ENCODE measurements at regions not wholly inside any gene's neighbourhood (a gene's known extent, or its start where the extent isn't known, plus 50 kb on each side); places are given as distances from the start of the nearest gene placed in this dataset.

- intact Hi-C loops (cut with DNase I), result no loop called here
- Histone ChIP-seq H3K4me3 (no peak overlapping the region), H3K36me3 (ENCODE audit: insufficient read depth in 1 of 2, low read depth in 1 of 2) (no peaks in the 10 kb centered on the region), H3K27me3 (ENCODE audit: insufficient read depth in 3 of 3, low read length in 2 of 3) (no peaks in the 10 kb centered on the region), H3K27ac (no peak overlapping the region), H3K9me3 (no peaks in the 10 kb centered on the region), H3K4me1 (no peaks in the 10 kb centered on the region)
- no peak for ATAC-seq
- 63 to 72% (median 64%) methylated on average over 2 of the region's 2 CpGs for WGBS, 3 donors
- no peak for DNase-seq
- TF ChIP-seq CTCF (IDR thresholded peaks at IDR 0.05), result no peak
Observed at GRCh38 chr3:104878395-104878794, 488.3 kb upstream of the ALCAM start.

GRCh38 chr3:104879919-104880318, 486.8 kb upstream of the ALCAM start:
- Histone ChIP-seq H3K27ac (no peak overlapping the region), H3K4me3 (no peak overlapping the region), H3K9me3 (no peaks in the 10 kb centered on the region), H3K27me3 (ENCODE audit: insufficient read depth in 3 of 3, low read length in 2 of 3) (no peaks in the 10 kb centered on the region), H3K4me1 (no peaks in the 10 kb centered on the region), H3K36me3 (ENCODE audit: insufficient read depth in 1 of 2, low read depth in 1 of 2) (no peaks in the 10 kb centered on the region)
- ATAC-seq (no peak), DNase-seq (no peak)
- 72 to 77% (median 76%) methylated on average over 2 of the region's 2 CpGs for WGBS, 3 donors
- intact Hi-C loops (cut with DNase I), result no loop called here
- no peak for TF ChIP-seq CTCF (IDR thresholded peaks at IDR 0.05)

- ATAC-seq, result no peak
- no peak overlapping the region for H3K27ac ChIP-seq
- no peak for TF ChIP-seq CTCF (IDR thresholded peaks at IDR 0.05)
- intact Hi-C loops (cut with DNase I), result no loop called here
- no peaks in the 10 kb centered on the region for H3K27me3 ChIP-seq (ENCODE audit: insufficient read depth in 3 of 3, low read length in 2 of 3)
- DNase-seq, result no peak
- no peaks in the 10 kb centered on the region for H3K4me1 ChIP-seq
- H3K36me3 ChIP-seq (ENCODE audit: insufficient read depth in 1 of 2, low read depth in 1 of 2), result no peaks in the 10 kb centered on the region
- H3K9me3 ChIP-seq, result no peaks in the 10 kb centered on the region
- 78 to 88% (median 82%) methylated on average over 3 of the region's 3 CpGs for WGBS, 3 donors
- no peak overlapping the region for H3K4me3 ChIP-seq
Observed at GRCh38 chr3:104885214-104885814, 481.4 kb upstream of the ALCAM start.

GRCh38 chr3:104886220-104886995, 480.3 kb upstream of the ALCAM start:
- DNase-seq (no peak), ATAC-seq (no peak)
- H3K27me3 ChIP-seq (ENCODE audit: insufficient read depth in 3 of 3, low read length in 2 of 3), result no peaks in the 10 kb centered on the region
- 89 to 90% (median 90%) methylated on average over 4 of the region's 4 CpGs for WGBS, 3 donors
- TF ChIP-seq CTCF (IDR thresholded peaks at IDR 0.05), result no peak
- H3K36me3 ChIP-seq (ENCODE audit: insufficient read depth in 1 of 2, low read depth in 1 of 2), result no peaks in the 10 kb centered on the region
- no peaks in the 10 kb centered on the region for H3K4me1 ChIP-seq
- H3K4me3 ChIP-seq, result no peak overlapping the region
- no peaks in the 10 kb centered on the region for H3K9me3 ChIP-seq
- intact Hi-C loops (cut with DNase I), result no loop called here
- H3K27ac ChIP-seq, result no peak overlapping the region

Data from psoas muscle (tissue), 7 donors.